IMR-90 (cell line): ENCODE measurements at regions not wholly inside any gene's neighbourhood (a gene's known extent, or its start where the extent isn't known, plus 50 kb on each side); places are given as distances from the start of the nearest gene placed in this dataset.
"Not testable (repeated sequence)": the region's sequence is repeated elsewhere in the genome, so short reads cannot be mapped to it uniquely, and the experiment has no call there.

Experiments used
- ATAC-seq: fragments of 200-7000 bp; cut with Tn5 transposase; 2 replicates; pipeline ENCODE4 v1.9.1; 2020; ENCODE audit warnings: low read depth, mild to moderate bottlenecking, moderate library complexity
- BruUV-seq: library from RNA; stranded (reverse); fragments of 400-500 nt; replicated peaks from 2 replicates; lab custom pipeline; 2021; lab: Mats Ljungman, UMichigan
- CTCF ChIA-PET: fragments of 300-600 bp; formaldehyde crosslinking; extraction: SDS; loops from one replicate; lab custom pipeline; 2021; ENCODE audit warnings: antibody characterized with exemption; lab: Yijun Ruan, JAX
- POLR2A ChIA-PET: fragments of 300-600 bp; sonication (Branson Sonifier 250); formaldehyde crosslinking; loops from one replicate; lab custom pipeline; 2022; ENCODE audit warnings: antibody characterized with exemption; ENCODE audit not compliant: unreplicated experiment; lab: Charles Lee
- DNase-seq: peaks from one replicate; pipeline ENCODE4 v3.0.0; 2013
- H2AFZ ChIP-seq: replicated peaks from 2 replicates; pipeline ENCODE3; 2013; ENCODE audit warnings: low read length, mild to moderate bottlenecking; ENCODE audit not compliant: poor library complexity
- H2AK5ac ChIP-seq: 2 replicates; pipeline ENCODE4 v1.6.1; 2013; ENCODE audit warnings: low read depth, low read length, inconsistent platforms
- H2AK9ac ChIP-seq: replicated peaks from 2 replicates; pipeline ENCODE3; 2013; ENCODE audit warnings: mild to moderate bottlenecking, low read depth, low read length, moderate library complexity; ENCODE audit not compliant: poor library complexity
- H2BK120ac ChIP-seq: 2 replicates; pipeline ENCODE4 v1.6.1; 2013; ENCODE audit warnings: low read depth, low read length, inconsistent platforms
- H2BK15ac ChIP-seq: 3 replicates; pipeline ENCODE4 v1.6.1; 2013; ENCODE audit warnings: low read depth, low read length, inconsistent platforms
- H2BK20ac ChIP-seq: 2 replicates; pipeline ENCODE4 v1.6.1; 2013; ENCODE audit warnings: low read depth, mild to moderate bottlenecking, inconsistent platforms, low read length, moderate library complexity
- H2BK5ac ChIP-seq: 2 replicates; pipeline ENCODE4 v1.6.1; 2013; ENCODE audit warnings: mild to moderate bottlenecking, low read depth, low read length, inconsistent platforms; ENCODE audit not compliant: poor library complexity, severe bottlenecking
- H3K14ac ChIP-seq: replicated peaks from 2 replicates; pipeline ENCODE4 v1.6.1; 2013; ENCODE audit warnings: low read depth, low read length, inconsistent platforms
- H3K18ac ChIP-seq: 2 replicates; pipeline ENCODE4 v1.6.1; 2013; ENCODE audit warnings: low read depth, low read length, control low read depth
- H3K23ac ChIP-seq: 2 replicates; pipeline ENCODE4 v1.6.1; 2013; ENCODE audit warnings: low read depth, low read length, inconsistent platforms
- H3K27ac ChIP-seq: 2 replicates; pipeline ENCODE4 v1.5.1; 2013; ENCODE audit warnings: mild to moderate bottlenecking, control low read depth, low read length; ENCODE audit not compliant: insufficient read depth
- H3K27me3 ChIP-seq: 2 replicates; pipeline ENCODE4 v1.6.1; 2013; ENCODE audit warnings: low read length; ENCODE audit not compliant: control insufficient read depth, insufficient read depth
- H3K36me3 ChIP-seq: 2 replicates; pipeline ENCODE4 v1.6.1; 2013; ENCODE audit warnings: low read length, mixed read lengths; ENCODE audit not compliant: control insufficient read depth, insufficient read depth
- H3K4ac ChIP-seq: 2 replicates; pipeline ENCODE4 v1.6.1; 2013; ENCODE audit warnings: low read depth, low read length, inconsistent platforms
- H3K4me1 ChIP-seq: 2 replicates; pipeline ENCODE4 v1.6.1; 2013; ENCODE audit warnings: low read length, mixed read lengths; ENCODE audit not compliant: control insufficient read depth, insufficient read depth
- H3K4me2 ChIP-seq: 2 replicates; pipeline ENCODE4 v1.6.1; 2013; ENCODE audit warnings: low read depth, mild to moderate bottlenecking, control low read depth, low read length, moderate library complexity
- H3K4me3 ChIP-seq: 2 replicates; pipeline ENCODE4 v1.5.1; 2013; ENCODE audit warnings: low read depth, mild to moderate bottlenecking, control low read depth, low read length, moderate library complexity; ENCODE audit not compliant: insufficient read depth
- H3K56ac ChIP-seq: 2 replicates; pipeline ENCODE4 v1.6.1; 2013; ENCODE audit warnings: low read length, inconsistent platforms; ENCODE audit not compliant: insufficient read depth; ENCODE audit errors: extremely low read depth
- H3K79me1 ChIP-seq, 2 experiments: 2 replicates each; pipeline ENCODE4 v1.6.1; 2013; ENCODE audit warnings: low read length in 2 of 2, inconsistent platforms in 1 of 2, low read depth in 1 of 2
- H3K9ac ChIP-seq: 2 replicates; pipeline ENCODE4 v1.6.1; 2013; ENCODE audit warnings: low read depth, low read length, control low read depth
- H3K9me1 ChIP-seq: 2 replicates; pipeline ENCODE4 v1.6.1; 2013; ENCODE audit warnings: low read length, inconsistent platforms; ENCODE audit not compliant: insufficient read depth
- H3K9me3 ChIP-seq: 2 replicates; pipeline ENCODE4 v1.6.1; 2013; ENCODE audit warnings: low read length; ENCODE audit not compliant: control insufficient read depth, insufficient read depth
- H4K20me1 ChIP-seq: 2 replicates; pipeline ENCODE4 v1.6.1; 2013; ENCODE audit warnings: low read length, inconsistent platforms; ENCODE audit not compliant: insufficient read depth
- H4K5ac ChIP-seq: 2 replicates; pipeline ENCODE4 v1.6.1; 2013; ENCODE audit warnings: mild to moderate bottlenecking, low read depth, low read length, control low read depth
- H4K8ac ChIP-seq, 2 experiments: 2 replicates each; pipeline ENCODE4 v1.6.1; 2013; ENCODE audit warnings: low read depth in 2 of 2, low read length in 2 of 2, control low read depth in 1 of 2, inconsistent platforms in 1 of 2
- H4K91ac ChIP-seq: 2 replicates; pipeline ENCODE4 v1.6.1; 2013; ENCODE audit warnings: low read depth, low read length, inconsistent platforms; ENCODE audit not compliant: insufficient read depth
- WGBS, 2 experiments: methylation state at CpG; one replicate each; pipeline versions ENCODE4 v1.1.5 to v1.1.7; 2013; ENCODE audit warnings: missing lambda C conversion rate in 2 of 2; ENCODE audit not compliant: insufficient read length in 1 of 2; ENCODE audit errors: extremely low coverage in 2 of 2; 5-methylcytosine and 5-hydroxymethylcytosine counted together
- dilution Hi-C: fragments of 300-500 bp; cut with HindIII; formaldehyde crosslinking; loops from one replicate; pipeline ENCODE4 v1.14.3; 2018; ENCODE audit warnings: low sequenced_read_pairs; ENCODE audit not compliant: unreplicated experiment
- in situ Hi-C: fragments of 300-500 bp; cut with MboI; formaldehyde crosslinking; loops from 3 replicates; pipeline ENCODE4 v1.14.3; 2019; ENCODE audit warnings: low sequenced_read_pairs, inconsistent platforms, mixed read lengths
- intact Hi-C: fragments of 100-400 bp; cut with micrococcal nuclease; formaldehyde crosslinking; loops from 2 replicates; pipeline ENCODE4 v1.10.0; 2022

DNA sequence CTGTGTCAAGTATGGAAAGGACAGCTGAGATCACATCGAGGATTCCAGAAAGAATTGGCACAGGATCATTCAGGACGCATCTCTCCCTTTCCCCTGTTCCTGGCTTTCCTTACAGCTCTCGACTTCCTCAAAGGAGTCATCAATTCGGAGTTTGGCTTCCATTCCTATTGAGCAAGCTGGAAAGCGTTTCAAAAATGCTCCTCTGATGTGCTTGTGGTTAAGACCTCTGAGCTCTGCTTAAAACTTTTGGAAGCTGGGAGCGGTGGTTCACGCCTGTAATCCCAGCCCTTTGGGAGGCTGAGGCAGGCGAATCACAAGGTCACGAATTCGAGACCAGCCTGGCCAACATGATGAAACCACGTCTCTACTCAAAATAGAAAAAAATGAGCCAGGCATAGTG, 136.9 kb upstream of the OSBPL11 start:
- peak; percentile 59 for DNase-seq
- intact Hi-C loops, H3K36me3 ChIP-seq, H3K9ac ChIP-seq, H3K9me1 ChIP-seq, H3K14ac ChIP-seq, H3K9me3 ChIP-seq, H2BK5ac ChIP-seq, dilution Hi-C loops, H2AK5ac ChIP-seq, H4K5ac ChIP-seq, H4K91ac ChIP-seq, BruUV-seq, POLR2A ChIA-PET, CTCF ChIA-PET, H2BK15ac ChIP-seq, H3K18ac ChIP-seq, H3K4me1 ChIP-seq, H3K4me2 ChIP-seq, H2AK9ac ChIP-seq, H2AFZ ChIP-seq, H3K4me3 ChIP-seq, H3K27ac ChIP-seq, H3K56ac ChIP-seq, H4K20me1 ChIP-seq, in situ Hi-C loops, H3K4ac ChIP-seq, H3K79me1 ChIP-seq, H4K8ac ChIP-seq, H2BK20ac ChIP-seq, H3K23ac ChIP-seq, H2BK120ac ChIP-seq, ATAC-seq, H3K27me3 ChIP-seq: not testable (repeated sequence)
- WGBS, 2 experiments: 67% methylated on average over 1 of the region's 11 CpGs; no CpG with 5 or more reads in 1 of the 2 experiments

DNA sequence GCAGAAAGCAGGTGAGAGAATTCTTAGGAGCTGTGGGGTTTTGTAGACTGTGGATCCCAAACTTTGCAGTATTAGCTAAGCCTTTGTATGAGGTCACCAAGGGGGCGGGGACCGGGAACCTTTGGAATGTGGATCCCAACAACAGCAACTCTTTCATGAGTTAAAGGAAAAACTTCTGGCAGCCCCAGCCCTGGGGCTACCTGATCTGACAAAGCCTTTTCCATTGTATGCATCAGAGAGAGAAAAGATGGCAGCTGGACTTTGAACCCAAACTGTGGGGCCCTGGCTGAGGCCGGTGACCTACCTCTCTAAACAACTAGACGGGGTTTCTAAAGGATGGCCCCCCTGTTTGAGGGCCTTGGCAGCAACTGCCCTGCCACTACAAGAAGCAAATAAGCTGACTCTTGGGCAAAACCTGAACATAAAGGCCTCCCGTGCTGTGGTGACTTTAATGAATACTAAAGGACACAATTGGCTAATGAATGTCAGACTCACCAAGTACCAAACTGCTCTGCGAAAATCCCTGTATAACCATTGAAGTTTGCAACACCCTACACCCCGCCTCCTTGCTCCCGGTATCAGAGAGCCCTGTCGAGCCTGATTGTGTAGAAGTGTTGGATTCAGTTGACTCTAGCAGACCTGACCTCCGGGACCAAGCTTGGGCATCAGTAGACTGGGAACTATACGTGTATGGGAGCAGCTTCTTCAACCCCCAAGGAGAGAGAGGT, 146.9 kb upstream of the OSBPL11 start:
- BruUV-seq, H2BK15ac ChIP-seq, H3K9me3 ChIP-seq, intact Hi-C loops, H4K5ac ChIP-seq, H2AK5ac ChIP-seq, H3K79me1 ChIP-seq, H3K27me3 ChIP-seq, H3K4me3 ChIP-seq, H2BK20ac ChIP-seq, H2AK9ac ChIP-seq, H3K36me3 ChIP-seq, H3K4me1 ChIP-seq, H3K23ac ChIP-seq, H2AFZ ChIP-seq, H3K4ac ChIP-seq, H4K8ac ChIP-seq, ATAC-seq, H3K4me2 ChIP-seq, H3K9me1 ChIP-seq, H3K14ac ChIP-seq, H4K20me1 ChIP-seq, H3K56ac ChIP-seq, H3K27ac ChIP-seq, DNase-seq, H2BK5ac ChIP-seq, H4K91ac ChIP-seq, POLR2A ChIA-PET, in situ Hi-C loops, H3K18ac ChIP-seq, dilution Hi-C loops, H3K9ac ChIP-seq, H2BK120ac ChIP-seq: not testable (repeated sequence)
- CTCF ChIA-PET: interaction anchor here (0.9 kb wide), 1 partner anchor 17 kb away, joined by 3 read pairs; no protein-coding TSS in a partner anchor
- 81% methylated on average over 4 of the region's 11 CpGs; no CpG with 5 or more reads in 1 of the 2 experiments for WGBS, 2 experiments
